ENCODE measurements at regions not wholly inside any gene's neighbourhood (a gene's known extent, or its start where the extent isn't known, plus 50 kb on each side); places are given as distances from the start of the nearest gene placed in this dataset.

- TF ChIP-seq CTCF (IDR thresholded peaks at IDR 0.05), result no peak
- no peak for TF ChIP-seq POLR2A (IDR thresholded peaks at IDR 0.05)
Measured at GRCh38 chr5:13529300-13529699, 415.2 kb downstream of the DNAH5 start.

Data from body of pancreas (tissue), 4 donors.